Peyer's patch (tissue), 4 donors: ENCODE measurements at regions not wholly inside any gene's neighbourhood (a gene's known extent, or its start where the extent isn't known, plus 50 kb on each side); places are given as distances from the start of the nearest gene placed in this dataset.

Experiments
- CTCF ChIP-seq, 6 experiments: fragments of 450-650 bp in 4 of 6; fragments of 200-600 bp in 2 of 6; sonication (generic) in 1 of 6; IDR thresholded peaks; one replicate each; pipeline ENCODE4 v1.5.1; 2017 to 2019; ENCODE audit warnings: antibody characterized with exemption in 6 of 6, mild to moderate bottlenecking in 3 of 6, moderate library complexity in 1 of 6
- POLR2A ChIP-seq, 2 donors: fragments of 450-650 bp; IDR thresholded peaks; one replicate each; pipeline ENCODE4 v1.5.1; 2017; ENCODE audit warnings: antibody characterized with exemption in 2 of 2, mild to moderate bottlenecking in 2 of 2, moderate library complexity in 2 of 2

- no peak for TF ChIP-seq CTCF (IDR thresholded peaks at IDR 0.05)
- no peak for TF ChIP-seq POLR2A (IDR thresholded peaks at IDR 0.05)
Observed at GRCh38 chrX:30997411-30997810, 74.4 kb downstream of the FTHL17 start.
